GM12878 (cell line): ENCODE measurements at regions not wholly inside any gene's neighbourhood (a gene's known extent, or its start where the extent isn't known, plus 50 kb on each side); places are given as distances from the start of the nearest gene placed in this dataset.

Experiments
- ATF3 ChIP-seq: IDR thresholded peaks from 2 replicates; pipeline ENCODE4 v1.6.1; 2011; ENCODE audit warnings: low read depth, mild to moderate bottlenecking, low read length, moderate library complexity, borderline replicate concordance; ENCODE audit errors: extremely low read depth
- CHD4 ChIP-seq: fragments of 200-600 bp; sonication (generic); IDR thresholded peaks from 2 replicates; pipeline ENCODE4 v1.6.1; 2016; ENCODE audit warnings: mild to moderate bottlenecking
- CTCF ChIP-seq, 3 experiments: IDR thresholded peaks in 2 of 3; conservative IDR thresholded peaks in 1 of 3; 2 replicates each; pipeline ENCODE4 v1.5.1; 2011; ENCODE audit warnings: low read depth in 3 of 3, low read length in 3 of 3, mild to moderate bottlenecking in 3 of 3, control low read depth in 2 of 3, moderate library complexity in 2 of 3, inconsistent platforms in 1 of 3, mixed read lengths in 1 of 3; ENCODE audit not compliant: control insufficient read depth in 2 of 3, insufficient read depth in 1 of 3; ENCODE audit errors: extremely low read depth in 1 of 3
- GABPA ChIP-seq: IDR thresholded peaks from 2 replicates; pipeline ENCODE4 v1.6.1; 2014; ENCODE audit warnings: antibody characterized with exemption, low read depth, mild to moderate bottlenecking, inconsistent platforms
- IRF5 ChIP-seq: fragments of 450-650 bp; IDR thresholded peaks from 2 replicates; pipeline ENCODE4 v1.6.1; 2017; ENCODE audit warnings: borderline replicate concordance
- KAT2A ChIP-seq: conservative IDR thresholded peaks from 2 replicates; pipeline ENCODE4 v1.6.1; 2011; ENCODE audit warnings: low read depth, low read length; ENCODE audit not compliant: control insufficient read depth
- NFIC ChIP-seq: IDR thresholded peaks from 2 replicates; pipeline ENCODE4 v1.6.1; 2012; ENCODE audit warnings: low read depth, mild to moderate bottlenecking, inconsistent platforms, low read length, moderate library complexity
- NFXL1 ChIP-seq: fragments of 450-650 bp; IDR thresholded peaks from 2 replicates; pipeline ENCODE4 v1.6.1; 2017; ENCODE audit warnings: antibody characterized with exemption, mild to moderate bottlenecking, borderline replicate concordance
- POLR2A ChIP-seq: IDR thresholded peaks from 2 replicates; pipeline ENCODE4 v1.6.1; 2011; ENCODE audit warnings: low read depth, mild to moderate bottlenecking, low read length
- RAD21 ChIP-seq: IDR thresholded peaks from 2 replicates; pipeline ENCODE4 v1.6.1; 2011; ENCODE audit warnings: mild to moderate bottlenecking, low read depth, low read length, moderate library complexity; ENCODE audit not compliant: insufficient read depth
- SRF ChIP-seq, 2 experiments: IDR thresholded peaks; 2 replicates each; pipeline ENCODE4 v1.6.1; 2011; ENCODE audit warnings: low read depth in 2 of 2, low read length in 2 of 2, mild to moderate bottlenecking in 1 of 2, moderate library complexity in 1 of 2
- TAF1 ChIP-seq: IDR thresholded peaks from 2 replicates; pipeline ENCODE4 v1.6.1; 2011; ENCODE audit warnings: mild to moderate bottlenecking, low read depth, low read length, borderline replicate concordance
- YY1 ChIP-seq: IDR thresholded peaks from 2 replicates; pipeline ENCODE4 v1.6.1; 2011; ENCODE audit warnings: low read depth, mild to moderate bottlenecking, low read length
- ZZZ3 ChIP-seq: IDR thresholded peaks from 2 replicates; pipeline ENCODE4 v1.6.1; 2011; ENCODE audit warnings: low read depth; ENCODE audit not compliant: control insufficient read depth, insufficient read length

- TF ChIP-seq NFXL1 (no peak), NFIC (no peak), CTCF (IDR thresholded peaks at IDR 0.05 in 2 of 3, conservative IDR thresholded peaks at IDR 0.05 in 1 of 3; ENCODE audit: control insufficient read depth in 2 of 3, extremely low read depth in 1 of 3, insufficient read depth in 1 of 3, low read depth in 3 of 3, low read length in 3 of 3) (no peak), KAT2A (no peak), POLR2A (no peak), GABPA (no peak), ATF3 (no peak), SRF (IDR thresholded peaks at IDR 0.05; ENCODE audit: low read depth in 2 of 2, low read length in 2 of 2) (no peak), RAD21 (no peak), YY1 (no peak), TAF1 (no peak), CHD4 (no peak), IRF5 (no peak), ZZZ3 (no peak)
Measured at GRCh38 chr6:105588123-105588710, 185.3 kb upstream of the PREP start.
